HL-60 (cell line): ENCODE measurements at regions not wholly inside any gene's neighbourhood (a gene's known extent, or its start where the extent isn't known, plus 50 kb on each side); places are given as distances from the start of the nearest gene placed in this dataset.

ENCODE experiments used
- DNase-seq, 2 experiments: peaks; one replicate each; pipeline ENCODE4 v3.0.0-alpha.2; 2010 to 2020; ENCODE audit warnings: low read depth in 1 of 2, low spot score in 1 of 2
- H3K27ac ChIP-seq: fragments of 250-450 bp; sonication (Bioruptor Pico); replicated peaks from 2 replicates; pipeline ENCODE4 v1.5.1; 2020; ENCODE audit warnings: mild to moderate bottlenecking, moderate library complexity
- H3K27me3 ChIP-seq: fragments of 250-450 bp; sonication (Bioruptor Pico); 2 replicates; pipeline ENCODE4 v1.5.1; 2021; ENCODE audit warnings: mild to moderate bottlenecking, moderate library complexity; ENCODE audit not compliant: insufficient read depth, poor library complexity, severe bottlenecking
- H3K4me3 ChIP-seq: replicated peaks from 2 replicates; pipeline ENCODE4 v1.5.1; 2011; ENCODE audit warnings: mild to moderate bottlenecking, control low read depth, low read length; ENCODE audit not compliant: insufficient read depth
- CTCF ChIP-seq: IDR thresholded peaks from one replicate; pipeline ENCODE4 v1.5.1; 2011; ENCODE audit warnings: low read length, control low read depth, inconsistent platforms; ENCODE audit not compliant: insufficient read depth
- GABPA ChIP-seq: IDR thresholded peaks from 2 replicates; pipeline ENCODE4 v1.6.1; 2012; ENCODE audit warnings: low read depth
- POLR2AphosphoS5 ChIP-seq: IDR thresholded peaks from 2 replicates; pipeline ENCODE4 v1.6.1; 2012; ENCODE audit warnings: low read depth
- REST ChIP-seq: IDR thresholded peaks from 2 replicates; pipeline ENCODE4 v1.6.1; 2012; ENCODE audit warnings: low read depth; ENCODE audit not compliant: insufficient replicate concordance
- SPI1 ChIP-seq: IDR thresholded peaks from 2 replicates; pipeline ENCODE4 v1.6.1; 2012; ENCODE audit warnings: low read depth, mild to moderate bottlenecking, borderline replicate concordance

- no peak overlapping the region for H3K27ac ChIP-seq
- DNase-seq, result no peak
- H3K4me3 ChIP-seq, result no peak overlapping the region
- H3K27me3 ChIP-seq, result no peaks in the 10 kb centered on the region
- no peak for TF ChIP-seq CTCF
- TF ChIP-seq SPI1, result no peak
- TF ChIP-seq GABPA, result no peak
- no peak for TF ChIP-seq REST
- no peak for TF ChIP-seq POLR2AphosphoS5
Observed at GRCh38 chr7:52100-52499, 140.3 kb upstream of the FAM20C start.

- no peak overlapping the region for H3K4me3 ChIP-seq
- no peak overlapping the region for H3K27ac ChIP-seq
- DNase-seq, result no peak
- no peaks in the 10 kb centered on the region for H3K27me3 ChIP-seq
- TF ChIP-seq CTCF, result no peak
- no peak for TF ChIP-seq REST
Observed at GRCh38 chr7:53531-53930, 138.8 kb upstream of the FAM20C start.

GRCh38 chr7:54615-55014 lies 137.8 kb upstream of the FAM20C start:
- no peak for DNase-seq

More at GRCh38 chr7:54615-55014, 137.8 kb upstream of the FAM20C start:
- Histone ChIP-seq H3K27ac (no peak overlapping the region), H3K27me3 (no peaks in the 10 kb centered on the region), H3K4me3 (no peak overlapping the region)
- no peak for TF ChIP-seq CTCF
- no peak for TF ChIP-seq REST
- TF ChIP-seq SPI1, result no peak
- no peak for TF ChIP-seq POLR2AphosphoS5
- TF ChIP-seq GABPA, result no peak
